ENCODE measurements at regions not wholly inside any gene's neighbourhood (a gene's known extent, or its start where the extent isn't known, plus 50 kb on each side); places are given as distances from the start of the nearest gene placed in this dataset.

DNA sequence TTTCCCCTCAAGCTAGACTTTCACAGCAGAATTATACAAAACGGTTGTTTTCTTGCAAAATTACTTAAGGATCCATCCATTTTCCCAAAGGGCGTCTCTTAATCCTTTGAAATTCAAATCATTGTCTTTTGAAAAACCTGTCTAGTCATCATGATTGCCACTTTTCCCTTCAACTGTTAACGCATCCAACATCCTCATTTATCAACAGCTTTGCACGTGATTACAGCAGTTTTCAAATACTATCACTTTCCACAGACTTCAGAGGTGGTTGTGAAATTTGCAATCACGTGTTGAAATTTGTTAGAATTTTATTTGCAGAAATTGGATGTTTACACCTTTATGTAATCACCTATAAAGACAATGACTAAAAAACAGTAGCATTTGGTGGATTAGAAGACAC, 304.4 kb upstream of the SLC39A10 start:
- TF ChIP-seq RAD21 (IDR thresholded peaks at IDR 0.05; ENCODE audit: low read depth): no peak
- TF ChIP-seq, protein P1, sequence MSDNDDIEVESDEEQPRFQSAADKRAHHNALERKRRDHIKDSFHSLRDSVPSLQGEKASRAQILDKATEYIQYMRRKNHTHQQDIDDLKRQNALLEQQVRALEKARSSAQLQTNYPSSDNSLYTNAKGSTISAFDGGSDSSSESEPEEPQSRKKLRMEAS (IDR thresholded peaks at IDR 0.05): no peak
- no peak for TF ChIP-seq TEAD4 (IDR thresholded peaks at IDR 0.05)
- TF ChIP-seq NFIC (IDR thresholded peaks at IDR 0.05): no peak
- TF ChIP-seq, protein P2, sequence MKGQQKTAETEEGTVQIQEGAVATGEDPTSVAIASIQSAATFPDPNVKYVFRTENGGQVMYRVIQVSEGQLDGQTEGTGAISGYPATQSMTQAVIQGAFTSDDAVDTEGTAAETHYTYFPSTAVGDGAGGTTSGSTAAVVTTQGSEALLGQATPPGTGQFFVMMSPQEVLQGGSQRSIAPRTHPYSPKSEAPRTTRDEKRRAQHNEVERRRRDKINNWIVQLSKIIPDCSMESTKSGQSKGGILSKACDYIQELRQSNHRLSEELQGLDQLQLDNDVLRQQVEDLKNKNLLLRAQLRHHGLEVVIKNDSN (IDR thresholded peaks at IDR 0.05): no peak
- no peak for TF ChIP-seq CREB1 (IDR thresholded peaks at IDR 0.05; ENCODE audit: low read depth)
- TF ChIP-seq TAF1 (IDR thresholded peaks at IDR 0.05; ENCODE audit: low read depth): no peak
- TF ChIP-seq, protein P3, sequence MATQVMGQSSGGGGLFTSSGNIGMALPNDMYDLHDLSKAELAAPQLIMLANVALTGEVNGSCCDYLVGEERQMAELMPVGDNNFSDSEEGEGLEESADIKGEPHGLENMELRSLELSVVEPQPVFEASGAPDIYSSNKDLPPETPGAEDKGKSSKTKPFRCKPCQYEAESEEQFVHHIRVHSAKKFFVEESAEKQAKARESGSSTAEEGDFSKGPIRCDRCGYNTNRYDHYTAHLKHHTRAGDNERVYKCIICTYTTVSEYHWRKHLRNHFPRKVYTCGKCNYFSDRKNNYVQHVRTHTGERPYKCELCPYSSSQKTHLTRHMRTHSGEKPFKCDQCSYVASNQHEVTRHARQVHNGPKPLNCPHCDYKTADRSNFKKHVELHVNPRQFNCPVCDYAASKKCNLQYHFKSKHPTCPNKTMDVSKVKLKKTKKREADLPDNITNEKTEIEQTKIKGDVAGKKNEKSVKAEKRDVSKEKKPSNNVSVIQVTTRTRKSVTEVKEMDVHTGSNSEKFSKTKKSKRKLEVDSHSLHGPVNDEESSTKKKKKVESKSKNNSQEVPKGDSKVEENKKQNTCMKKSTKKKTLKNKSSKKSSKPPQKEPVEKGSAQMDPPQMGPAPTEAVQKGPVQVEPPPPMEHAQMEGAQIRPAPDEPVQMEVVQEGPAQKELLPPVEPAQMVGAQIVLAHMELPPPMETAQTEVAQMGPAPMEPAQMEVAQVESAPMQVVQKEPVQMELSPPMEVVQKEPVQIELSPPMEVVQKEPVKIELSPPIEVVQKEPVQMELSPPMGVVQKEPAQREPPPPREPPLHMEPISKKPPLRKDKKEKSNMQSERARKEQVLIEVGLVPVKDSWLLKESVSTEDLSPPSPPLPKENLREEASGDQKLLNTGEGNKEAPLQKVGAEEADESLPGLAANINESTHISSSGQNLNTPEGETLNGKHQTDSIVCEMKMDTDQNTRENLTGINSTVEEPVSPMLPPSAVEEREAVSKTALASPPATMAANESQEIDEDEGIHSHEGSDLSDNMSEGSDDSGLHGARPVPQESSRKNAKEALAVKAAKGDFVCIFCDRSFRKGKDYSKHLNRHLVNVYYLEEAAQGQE (IDR thresholded peaks at IDR 0.05; ENCODE audit: low read depth): no peak
- TF ChIP-seq TCF12 (IDR thresholded peaks at IDR 0.05; ENCODE audit: low read depth): no peak
- no peak for TF ChIP-seq EGR1 (IDR thresholded peaks at IDR 0.05)
- TF ChIP-seq ZBTB7A (IDR thresholded peaks at IDR 0.05; ENCODE audit: low read depth): no peak
- no peak for TF ChIP-seq YY1 (IDR thresholded peaks at IDR 0.05; ENCODE audit: low read depth)
- TF ChIP-seq FOXM1 (IDR thresholded peaks at IDR 0.05; ENCODE audit: borderline replicate concordance, low read depth): no peak
- TF ChIP-seq EP300 (IDR thresholded peaks at IDR 0.05; ENCODE audit: borderline replicate concordance): no peak
- TF ChIP-seq CEBPB (IDR thresholded peaks at IDR 0.05): no peak

DNA sequence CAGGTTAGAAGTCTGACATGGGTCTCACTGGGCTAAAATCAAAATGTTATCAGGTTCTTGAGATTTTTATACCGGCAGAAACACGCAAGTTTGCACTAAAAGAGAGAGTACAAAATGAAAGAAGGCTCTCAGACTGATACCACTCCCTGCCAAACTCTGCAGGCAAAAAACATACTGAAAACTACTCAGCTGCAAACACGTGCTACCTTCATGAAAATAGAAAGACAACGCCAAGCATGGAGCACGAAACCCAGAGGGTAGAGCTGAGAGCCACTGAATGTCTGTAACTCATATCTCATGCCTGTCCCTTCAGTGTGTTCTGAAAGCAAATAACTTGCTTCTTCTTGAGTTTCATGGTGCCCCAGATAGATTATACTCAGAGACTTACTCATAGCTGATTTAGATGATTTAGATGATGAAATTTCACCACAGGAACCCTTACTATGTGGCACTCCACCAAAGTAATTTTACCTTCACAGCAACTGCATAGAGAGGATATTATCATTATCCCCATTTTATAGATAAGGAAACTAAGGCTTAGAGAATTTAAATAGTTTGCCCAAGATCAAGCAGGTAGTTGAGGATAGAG, 313.0 kb upstream of the SLC39A10 start:
- TF ChIP-seq ZBTB7A (IDR thresholded peaks at IDR 0.05; ENCODE audit: low read depth): no peak
- TF ChIP-seq, protein P1 (IDR thresholded peaks at IDR 0.05): no peak
- no peak for TF ChIP-seq RAD21 (IDR thresholded peaks at IDR 0.05; ENCODE audit: low read depth)
- TF ChIP-seq YY1 (IDR thresholded peaks at IDR 0.05; ENCODE audit: low read depth): no peak
- no peak for TF ChIP-seq TEAD4 (IDR thresholded peaks at IDR 0.05)
- TF ChIP-seq, protein P2 (IDR thresholded peaks at IDR 0.05): no peak
- TF ChIP-seq CEBPB (IDR thresholded peaks at IDR 0.05): no peak
- no peak for TF ChIP-seq EP300 (IDR thresholded peaks at IDR 0.05; ENCODE audit: borderline replicate concordance)
- TF ChIP-seq TCF12 (IDR thresholded peaks at IDR 0.05; ENCODE audit: low read depth): no peak
- no peak for TF ChIP-seq TAF1 (IDR thresholded peaks at IDR 0.05; ENCODE audit: low read depth)
- TF ChIP-seq CREB1 (IDR thresholded peaks at IDR 0.05; ENCODE audit: low read depth): no peak
- no peak for TF ChIP-seq EGR1 (IDR thresholded peaks at IDR 0.05)
- TF ChIP-seq FOXM1 (IDR thresholded peaks at IDR 0.05; ENCODE audit: borderline replicate concordance, low read depth): no peak
- TF ChIP-seq, protein P3 (IDR thresholded peaks at IDR 0.05; ENCODE audit: low read depth): no peak

DNA sequence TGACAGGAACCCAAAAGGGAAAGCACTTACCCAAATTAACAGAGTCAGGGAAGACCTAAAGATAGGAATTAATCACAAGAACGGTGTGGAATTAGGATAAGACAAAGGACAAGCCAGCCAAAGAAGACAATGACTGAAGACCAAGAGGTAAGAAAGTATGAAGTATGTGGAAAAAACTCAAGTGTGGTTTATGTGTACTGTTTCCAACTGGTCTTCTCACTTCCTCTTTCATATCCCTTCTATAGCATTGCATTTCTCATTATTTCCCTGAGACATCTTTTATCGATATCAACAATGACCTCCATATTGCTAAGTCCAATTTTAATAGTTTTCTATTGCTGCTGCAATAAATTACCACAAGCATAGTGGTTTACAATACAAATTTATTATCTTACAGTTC, 313.5 kb upstream of the SLC39A10 start:
- TF ChIP-seq EGR1 (IDR thresholded peaks at IDR 0.05) (no peak), YY1 (IDR thresholded peaks at IDR 0.05; ENCODE audit: low read depth) (no peak), FOXM1 (IDR thresholded peaks at IDR 0.05; ENCODE audit: borderline replicate concordance, low read depth) (no peak), RAD21 (IDR thresholded peaks at IDR 0.05; ENCODE audit: low read depth) (no peak), ZBTB7A (IDR thresholded peaks at IDR 0.05; ENCODE audit: low read depth) (no peak), CEBPB (IDR thresholded peaks at IDR 0.05) (no peak), NFIC (IDR thresholded peaks at IDR 0.05) (no peak), TEAD4 (IDR thresholded peaks at IDR 0.05) (no peak), EP300 (IDR thresholded peaks at IDR 0.05; ENCODE audit: borderline replicate concordance) (no peak), TAF1 (IDR thresholded peaks at IDR 0.05; ENCODE audit: low read depth) (no peak)
- TF ChIP-seq, protein P2 (IDR thresholded peaks at IDR 0.05): no peak
- TF ChIP-seq, protein P3 (IDR thresholded peaks at IDR 0.05; ENCODE audit: low read depth): no peak
- TF ChIP-seq, protein P1 (IDR thresholded peaks at IDR 0.05): no peak
